ENCODE measurements at regions not wholly inside any gene's neighbourhood (a gene's known extent, or its start where the extent isn't known, plus 50 kb on each side); places are given as distances from the start of the nearest gene placed in this dataset.
"Not testable (repeated sequence)": the region's sequence is repeated elsewhere in the genome, so short reads cannot be mapped to it uniquely, and the experiment has no call there.

- H3K4me3 ChIP-seq (ENCODE audit: low read depth, low read length) = no peak overlapping the region
- no peak for TF ChIP-seq CTCF (IDR thresholded peaks at IDR 0.05; ENCODE audit: insufficient read depth, low read length, missing control alignments)
- CTCF ChIA-PET = no interaction called here
- POLR2A ChIA-PET = no interaction called here
- DNase-seq (ENCODE audit: low read depth, low spot score) = no peak
Measured at GRCh38 chr9:74413876-74414275, 83.3 kb upstream of the RORB start.

GRCh38 chr9:74414325-74414724 lies 82.8 kb upstream of the RORB start:
- CTCF ChIA-PET = no interaction called here
- TF ChIP-seq CTCF (IDR thresholded peaks at IDR 0.05; ENCODE audit: insufficient read depth, low read length, missing control alignments) = no peak
- no peak for DNase-seq (ENCODE audit: low read depth, low spot score)
- POLR2A ChIA-PET = no interaction called here
- H3K4me3 ChIP-seq (ENCODE audit: low read depth, low read length) = no peak overlapping the region

GRCh38 chr9:74415995-74416394 lies 81.1 kb upstream of the RORB start:
- no peak for TF ChIP-seq CTCF (IDR thresholded peaks at IDR 0.05; ENCODE audit: insufficient read depth, low read length, missing control alignments)
- H3K4me3 ChIP-seq (ENCODE audit: low read depth, low read length) = no peak overlapping the region
- no peak for DNase-seq (ENCODE audit: low read depth, low spot score)
- ChIA-PET POLR2A (no interaction called here), CTCF (no interaction called here)

- H3K4me3 ChIP-seq (ENCODE audit: low read depth, low read length); CTCF ChIA-PET; DNase-seq (ENCODE audit: low read depth, low spot score); POLR2A ChIA-PET: not testable (repeated sequence)
Measured at GRCh38 chr9:74424488-74424887, 72.6 kb upstream of the RORB start.

- no peak for TF ChIP-seq CTCF (IDR thresholded peaks at IDR 0.05; ENCODE audit: insufficient read depth, low read length, missing control alignments)
- no peak for DNase-seq (ENCODE audit: low read depth, low spot score)
- ChIA-PET CTCF (no interaction called here), POLR2A (no interaction called here)
- H3K4me3 ChIP-seq (ENCODE audit: low read depth, low read length) = no peak overlapping the region
Measured at GRCh38 chr9:74431467-74431866, 65.7 kb upstream of the RORB start.

- ChIA-PET POLR2A (no interaction called here), CTCF (no interaction called here)
Measured at GRCh38 chr9:74443036-74443750, 53.9 kb upstream of the RORB start.

More at GRCh38 chr9:74443036-74443750, 53.9 kb upstream of the RORB start:
- no peak overlapping the region for H3K4me3 ChIP-seq (ENCODE audit: low read depth, low read length)
- DNase-seq (ENCODE audit: low read depth, low spot score) = no peak
- TF ChIP-seq CTCF (IDR thresholded peaks at IDR 0.05; ENCODE audit: insufficient read depth, low read length, missing control alignments) = no peak

Data from AG04449 (cell line).